Renal cortex interstitium (tissue), 11 donors: ENCODE measurements at regions not wholly inside any gene's neighbourhood (a gene's known extent, or its start where the extent isn't known, plus 50 kb on each side); places are given as distances from the start of the nearest gene placed in this dataset.

Experiments used
- DNase-seq, 11 donors: peaks; one replicate each; pipeline ENCODE4 v3.0.0-alpha.2; 2013; ENCODE audit warnings: low read depth in 9 of 11, low spot score in 4 of 11; ENCODE audit errors: extremely low read depth in 1 of 11

- no peak for DNase-seq
Measured at GRCh38 chr22:27433585-27434190, 367.9 kb downstream of the MN1 start.

- no peak for DNase-seq
Measured at GRCh38 chr22:27434898-27435297, 366.7 kb downstream of the MN1 start.

- DNase-seq, result peak in 6 of 11 donors; percentile 50 to 66 (median 62)
Measured at GRCh38 chr22:27435844-27436576, 365.5 kb downstream of the MN1 start.

- no peak for DNase-seq
Measured at GRCh38 chr22:27436591-27436990, 365.0 kb downstream of the MN1 start.

- DNase-seq, result no peak
Measured at GRCh38 chr22:27437570-27437969, 364.0 kb downstream of the MN1 start.

GRCh38 chr22:27438271-27438980 lies 363.1 kb downstream of the MN1 start:
- no peak for DNase-seq

- DNase-seq, result no peak
Measured at GRCh38 chr22:27439131-27439530, 362.4 kb downstream of the MN1 start.

- no peak for DNase-seq
Measured at GRCh38 chr22:27440304-27440865, 361.2 kb downstream of the MN1 start.

GRCh38 chr22:27441706-27442475 lies 359.7 kb downstream of the MN1 start:
- no peak for DNase-seq

GRCh38 chr22:27443306-27443705 lies 358.2 kb downstream of the MN1 start:
- no peak for DNase-seq

GRCh38 chr22:27445881-27446280 lies 355.7 kb downstream of the MN1 start:
- peak in 5 of 11 donors; percentile 49 to 60 (median 50) for DNase-seq

- DNase-seq, result no peak
Measured at GRCh38 chr22:27447289-27447688, 354.3 kb downstream of the MN1 start.

GRCh38 chr22:27450448-27450847 lies 351.1 kb downstream of the MN1 start:
- DNase-seq, result no peak

GRCh38 chr22:27452245-27452644 lies 349.3 kb downstream of the MN1 start:
- no peak for DNase-seq

GRCh38 chr22:27452922-27453321 lies 348.6 kb downstream of the MN1 start:
- DNase-seq, result no peak

- no peak for DNase-seq
Measured at GRCh38 chr22:27453725-27454124, 347.8 kb downstream of the MN1 start.

GRCh38 chr22:27454807-27455450 lies 346.6 kb downstream of the MN1 start:
- no peak for DNase-seq

- no peak for DNase-seq
Measured at GRCh38 chr22:27455526-27455925, 346.0 kb downstream of the MN1 start.
